K562 (cell line): ENCODE measurements at regions not wholly inside any gene's neighbourhood (a gene's known extent, or its start where the extent isn't known, plus 50 kb on each side); places are given as distances from the start of the nearest gene placed in this dataset.

Experiments
- BRF1 ChIP-seq: IDR thresholded peaks from 3 replicates; pipeline ENCODE4 v1.6.1; 2011; ENCODE audit warnings: borderline replicate concordance, mild to moderate bottlenecking; ENCODE audit not compliant: insufficient read length; ENCODE audit errors: extremely low read depth
- CTCFL ChIP-seq: IDR thresholded peaks from 2 replicates; pipeline ENCODE4 v1.6.1; 2011; ENCODE audit warnings: borderline replicate concordance, low read depth, mild to moderate bottlenecking, moderate library complexity, low read length; ENCODE audit not compliant: insufficient read depth, poor library complexity, severe bottlenecking
- E4F1 ChIP-seq: fragments of 250-450 bp; sonication (Bioruptor Pico); IDR thresholded peaks from 2 replicates; pipeline ENCODE4 v1.5.0; 2021; ENCODE audit warnings: mild to moderate bottlenecking, borderline replicate concordance
- MAFK ChIP-seq: IDR thresholded peaks from 2 replicates; pipeline ENCODE4 v1.6.1; 2011; ENCODE audit warnings: low read length, improper control_type of control experiment
- NCOA1 ChIP-seq: fragments of 450-650 bp; IDR thresholded peaks from 2 replicates; pipeline ENCODE4 v1.6.1; 2016; ENCODE audit warnings: low read depth
- PML ChIP-seq: IDR thresholded peaks from 2 replicates; pipeline ENCODE4 v1.6.1; 2012; ENCODE audit warnings: low read length, inconsistent platforms
- POLR2AphosphoS5 ChIP-seq: IDR thresholded peaks from 2 replicates; pipeline ENCODE4 v1.6.1; 2011; ENCODE audit warnings: mild to moderate bottlenecking, low read depth, low read length, moderate library complexity; ENCODE audit not compliant: control insufficient read depth, insufficient read depth
- RBM25 ChIP-seq: fragments of 200-400 bp; formaldehyde crosslinking; IDR thresholded peaks from 2 replicates; pipeline ENCODE4 v1.6.1; 2018; ENCODE audit warnings: low read length, low read depth, moderate library complexity; ENCODE audit not compliant: severe bottlenecking
- TAF7 ChIP-seq: fragments of 450-650 bp; IDR thresholded peaks from 2 replicates; pipeline ENCODE4 v1.6.1; 2016; ENCODE audit warnings: missing genetic modification characterization, missing compliant biosample characterization
- ZBTB33 ChIP-seq: sonication (generic); formaldehyde crosslinking; IDR thresholded peaks from 2 replicates; pipeline ENCODE4 v1.8.1; 2023; ENCODE audit warnings: mild to moderate bottlenecking, missing genetic modification reagents
- ZNF165 ChIP-seq: fragments of 250-450 bp; sonication (Bioruptor Pico); IDR thresholded peaks from 2 replicates; pipeline ENCODE4 v1.4.0; 2020; ENCODE audit warnings: borderline replicate concordance
- ZNF175 ChIP-seq: fragments of 200-800 bp; sonication (Bioruptor generic); IDR thresholded peaks from 2 replicates; pipeline ENCODE4 v1.6.1; 2016; ENCODE audit warnings: low read depth, mild to moderate bottlenecking, missing genetic modification characterization, missing compliant biosample characterization
- ZNF197 ChIP-seq: fragments of 200-800 bp; sonication (Bioruptor generic); IDR thresholded peaks from 2 replicates; pipeline ENCODE4 v1.6.1; 2016; ENCODE audit warnings: low read depth, missing genetic modification characterization, missing compliant biosample characterization
- ZNF707 ChIP-seq: fragments of 250-450 bp; sonication (Bioruptor Pico); conservative IDR thresholded peaks from 2 replicates; pipeline ENCODE4 v1.8.0; 2022; ENCODE audit warnings: inconsistent platforms, mild to moderate bottlenecking, moderate library complexity
- TF ChIP-seq, protein P1 (sequence below): fragments of 450-650 bp; IDR thresholded peaks from 2 replicates; pipeline ENCODE4 v1.6.1; 2014; ENCODE audit warnings: low read depth, mild to moderate bottlenecking, moderate library complexity, borderline replicate concordance
- TF ChIP-seq, protein P2 (sequence below), 2 experiments: fragments of 250-450 bp in 1 of 2; fragments of 450-650 bp in 1 of 2; sonication (Bioruptor Pico) in 1 of 2; IDR thresholded peaks; 2 replicates each; pipeline versions ENCODE4 v1.6.1 to v1.8.0; 2016 to 2021; ENCODE audit warnings: mild to moderate bottlenecking in 2 of 2, moderate library complexity in 2 of 2, missing compliant biosample characterization in 1 of 2, missing genetic modification characterization in 1 of 2

- TF ChIP-seq ZNF165 (no peak), E4F1 (CRISPR knock-in tag) (no peak), RBM25 (peak; percentile 28), PML (peak; percentile 69; the same call in 1 of the 2 replicates), MAFK (0 out of 2 replicates have a peak, but pooled peaks have one; percentile 14), ZNF197 (no peak), ZNF707 (no peak), TAF7 (peak; percentile 54; the same call in 1 of the 2 replicates), ZNF175 (CRISPR knock-in tag) (0 out of 2 replicates have a peak, but pooled peaks have one; percentile 16), BRF1 (no peak), POLR2AphosphoS5 (peak; percentile 89), ZBTB33 (CRISPR knock-in tag) (peak; percentile 20; the same call in 1 of the 2 replicates), CTCFL (no peak), NCOA1 (no peak)
- TF ChIP-seq, protein P1, sequence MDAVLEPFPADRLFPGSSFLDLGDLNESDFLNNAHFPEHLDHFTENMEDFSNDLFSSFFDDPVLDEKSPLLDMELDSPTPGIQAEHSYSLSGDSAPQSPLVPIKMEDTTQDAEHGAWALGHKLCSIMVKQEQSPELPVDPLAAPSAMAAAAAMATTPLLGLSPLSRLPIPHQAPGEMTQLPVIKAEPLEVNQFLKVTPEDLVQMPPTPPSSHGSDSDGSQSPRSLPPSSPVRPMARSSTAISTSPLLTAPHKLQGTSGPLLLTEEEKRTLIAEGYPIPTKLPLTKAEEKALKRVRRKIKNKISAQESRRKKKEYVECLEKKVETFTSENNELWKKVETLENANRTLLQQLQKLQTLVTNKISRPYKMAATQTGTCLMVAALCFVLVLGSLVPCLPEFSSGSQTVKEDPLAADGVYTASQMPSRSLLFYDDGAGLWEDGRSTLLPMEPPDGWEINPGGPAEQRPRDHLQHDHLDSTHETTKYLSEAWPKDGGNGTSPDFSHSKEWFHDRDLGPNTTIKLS = peak; percentile 38; the same call in 1 of the 2 replicates
- TF ChIP-seq, protein P2, sequence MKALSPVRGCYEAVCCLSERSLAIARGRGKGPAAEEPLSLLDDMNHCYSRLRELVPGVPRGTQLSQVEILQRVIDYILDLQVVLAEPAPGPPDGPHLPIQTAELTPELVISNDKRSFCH (CRISPR knock-in tag; IDR thresholded peaks at IDR 0.05) = no peak
- TF ChIP-seq, protein P2 (tag; IDR thresholded peaks at IDR 0.05) = no peak
Measured at GRCh38 chr15:96135166-96136093, 195.1 kb upstream of the NR2F2 start (continued).
